Anterior cingulate cortex (tissue), 58 donors: ENCODE measurements at regions not wholly inside any gene's neighbourhood (a gene's known extent, or its start where the extent isn't known, plus 50 kb on each side); places are given as distances from the start of the nearest gene placed in this dataset.

Experiments used
- DNase-seq, 58 donors: peaks; one replicate each; lab custom pipeline; 2025; lab: John Stamatoyannopoulos, UW

GRCh38 chr1:71269179-71269578 lies 188.3 kb upstream of the ZRANB2 start:
- DNase-seq: no peak

DNA sequence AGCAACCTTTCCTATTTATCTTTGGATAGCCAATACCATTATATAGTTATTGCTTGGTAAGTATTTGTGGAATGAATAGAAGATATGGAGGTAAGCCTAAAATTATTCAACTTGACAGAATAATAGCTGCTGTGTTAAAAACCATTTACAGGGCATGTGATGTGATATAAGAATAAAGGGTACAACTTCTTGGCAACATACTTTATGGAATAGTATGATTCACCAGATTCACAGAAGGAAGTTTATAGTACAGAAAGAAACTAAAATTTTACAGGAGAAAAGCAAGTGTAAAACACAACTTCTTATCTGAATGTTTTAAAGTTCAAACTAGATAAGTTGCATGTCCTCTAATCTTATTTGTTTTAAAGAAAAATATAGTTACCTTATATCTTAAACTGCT lies 186.4 kb upstream of the ZRANB2 start:
- no peak for DNase-seq

- no peak for DNase-seq
Observed at GRCh38 chr1:71264039-71264438, 183.2 kb upstream of the ZRANB2 start.

DNA sequence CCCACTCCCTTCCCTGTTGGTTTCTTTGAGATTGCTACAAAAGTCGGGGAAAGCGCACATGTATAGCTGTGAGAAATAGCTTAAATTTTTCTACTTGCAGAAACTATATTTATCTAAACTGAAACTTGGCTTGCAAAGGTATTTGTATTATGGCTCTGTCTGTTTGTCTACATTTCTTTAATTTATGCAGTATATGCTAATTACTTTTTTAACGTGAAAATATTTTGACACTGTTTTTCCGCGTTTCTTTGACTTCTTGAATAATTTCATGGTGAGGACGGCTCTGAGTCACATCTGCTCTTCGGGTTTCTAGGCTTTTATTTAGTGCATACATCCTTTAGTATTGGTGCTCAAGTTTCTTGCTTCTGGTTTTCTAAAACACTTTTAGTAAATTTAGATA lies 182.1 kb upstream of the ZRANB2 start:
- DNase-seq: no peak

DNA sequence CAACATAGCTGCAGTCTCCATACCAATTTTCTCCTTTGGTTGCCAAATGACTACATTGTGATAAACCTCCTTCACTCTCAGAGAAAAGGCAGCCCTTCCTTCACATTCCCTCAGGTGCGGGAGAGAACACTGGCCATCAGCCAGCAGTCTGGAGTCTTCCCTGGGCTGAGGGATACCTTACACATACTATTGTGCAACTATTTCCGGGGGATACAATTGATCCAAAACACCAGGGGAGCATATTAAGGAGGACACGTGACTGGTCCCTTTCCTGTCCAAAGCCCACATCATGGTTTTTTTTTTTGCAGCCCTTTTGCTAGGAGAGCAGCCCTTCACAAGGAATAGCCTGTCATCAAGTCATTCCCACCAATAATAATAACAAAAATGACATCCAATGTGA lies 172.1 kb upstream of the ZRANB2 start:
- no peak for DNase-seq

DNA sequence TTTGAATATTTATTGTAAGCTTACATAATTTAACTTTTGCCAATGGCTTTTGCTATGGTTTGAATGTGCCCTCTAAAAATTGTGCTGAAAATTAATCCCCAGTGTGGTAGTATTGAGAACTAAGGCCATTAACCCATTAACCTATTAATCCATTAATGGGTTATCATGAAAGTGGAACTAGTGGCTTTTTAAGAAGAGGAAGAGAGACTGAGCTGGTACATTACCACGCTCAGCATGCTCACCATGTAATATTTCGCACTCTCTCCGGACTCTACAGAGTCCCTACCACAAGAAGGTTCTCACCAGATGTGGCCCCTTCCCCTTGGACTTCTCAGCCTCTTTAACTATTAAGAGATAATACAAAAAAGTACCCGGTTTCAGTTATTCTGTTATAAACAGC lies 164.4 kb upstream of the ZRANB2 start:
- DNase-seq: no peak

GRCh38 chr1:71242239-71242638 lies 161.4 kb upstream of the ZRANB2 start:
- DNase-seq: no peak

DNA sequence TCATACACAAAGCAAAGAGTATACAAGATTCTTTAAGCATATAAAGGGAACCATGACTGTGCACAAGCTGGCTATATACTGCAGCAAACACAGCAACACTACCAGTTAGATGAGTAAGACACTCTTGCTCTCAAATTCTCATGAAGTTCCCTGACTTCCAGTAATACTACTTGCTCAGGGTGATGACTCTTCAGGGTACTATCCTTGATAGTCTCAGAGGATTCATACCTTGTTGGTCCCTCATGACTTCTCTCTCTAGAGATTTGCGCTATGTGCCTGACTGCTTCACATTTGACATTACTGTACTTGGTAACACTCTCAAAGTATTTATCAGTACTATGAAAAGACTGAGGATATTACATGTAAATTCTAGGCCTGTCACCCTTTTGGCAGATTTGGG lies 159.8 kb upstream of the ZRANB2 start:
- no peak for DNase-seq

- DNase-seq: no peak
Observed at GRCh38 chr1:71236503-71236902, 155.7 kb upstream of the ZRANB2 start.

GRCh38 chr1:71233645-71234044 lies 152.8 kb upstream of the ZRANB2 start:
- no peak for DNase-seq

GRCh38 chr1:71232786-71233185 lies 152.0 kb upstream of the ZRANB2 start:
- no peak for DNase-seq

- no peak for DNase-seq
Observed at GRCh38 chr1:71232166-71232763, 151.4 kb upstream of the ZRANB2 start.

- no peak for DNase-seq
Observed at GRCh38 chr1:71231751-71232150, 150.9 kb upstream of the ZRANB2 start.

DNA sequence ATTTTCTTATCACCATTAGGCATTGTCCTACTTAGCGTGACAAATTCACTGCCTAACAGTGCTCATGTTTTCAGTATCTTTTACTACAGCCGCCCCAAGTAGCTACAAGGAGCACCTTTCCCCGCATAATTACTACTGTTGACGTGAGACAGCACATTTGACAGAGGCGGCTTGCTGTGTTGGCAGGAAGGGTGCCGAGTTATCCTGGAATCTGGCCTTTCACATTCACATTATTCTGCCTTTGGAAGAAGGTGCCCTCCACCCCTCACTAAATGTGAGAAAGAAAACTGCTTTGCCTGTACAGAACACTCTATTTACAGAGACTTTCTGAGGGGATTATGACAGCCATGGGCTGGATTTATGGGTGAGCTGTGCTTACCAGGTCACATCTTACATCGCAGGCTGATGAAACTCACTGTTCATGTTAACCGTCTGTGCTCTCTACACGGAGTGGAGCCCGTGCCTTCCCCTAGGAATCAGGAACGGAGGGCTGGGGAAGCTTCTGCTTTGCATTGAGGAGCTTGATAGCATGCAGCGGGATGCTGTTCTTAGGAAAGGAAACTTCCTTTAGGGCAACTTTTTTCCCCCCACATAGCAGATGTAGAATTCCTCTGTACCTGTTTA lies 148.0 kb upstream of the ZRANB2 start:
- DNase-seq: no peak

GRCh38 chr1:71228241-71228640 lies 147.4 kb upstream of the ZRANB2 start:
- DNase-seq: peak in 3 of 58 donors; percentile 1 to 22 (median 6)

GRCh38 chr1:71224741-71225377 lies 144.0 kb upstream of the ZRANB2 start:
- peak in 2 of 58 donors; percentile 2 to 8 for DNase-seq

GRCh38 chr1:71223641-71224340 lies 143.0 kb upstream of the ZRANB2 start:
- peak in 2 of 58 donors; percentile 15 to 48 for DNase-seq

DNA sequence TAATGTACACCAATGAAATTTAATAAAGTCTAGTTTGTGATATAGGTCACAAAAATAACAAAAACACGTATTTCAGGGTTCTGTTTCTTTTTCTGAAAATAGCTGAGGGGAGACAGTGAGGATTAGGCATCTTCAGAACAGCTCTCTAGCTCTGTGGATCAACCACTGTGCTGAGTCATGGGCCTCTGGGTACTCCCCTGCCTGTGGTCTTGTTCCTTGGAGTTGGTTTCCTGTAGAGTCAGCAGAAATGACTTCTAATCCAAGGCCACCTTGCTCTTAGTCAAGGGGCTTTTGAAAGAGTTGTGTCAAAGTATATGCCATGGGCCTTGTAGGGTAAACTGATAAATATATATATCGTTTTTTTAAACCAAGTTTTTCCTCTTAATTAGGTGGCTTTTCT lies 141.8 kb upstream of the ZRANB2 start:
- no peak for DNase-seq

GRCh38 chr1:71210718-71211117 lies 129.9 kb upstream of the ZRANB2 start:
- no peak for DNase-seq

DNA sequence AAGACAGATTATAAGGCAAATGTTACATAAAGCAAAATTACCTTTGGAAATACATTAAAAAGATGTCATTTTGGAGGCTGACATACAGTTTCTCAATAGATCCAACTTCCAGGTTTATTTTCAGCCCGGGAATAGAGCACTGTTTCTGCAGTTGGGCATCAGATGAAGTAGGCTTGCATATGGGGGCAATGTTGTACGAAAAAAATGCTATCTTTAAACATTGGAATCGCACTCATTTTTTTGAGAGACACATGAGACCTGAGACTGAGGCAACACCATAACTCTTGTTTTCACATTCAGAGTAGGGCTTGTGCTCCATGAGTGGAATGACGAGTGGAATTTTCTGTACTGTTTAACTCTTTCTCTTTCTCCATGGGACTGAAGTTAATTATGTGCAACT lies 122.4 kb upstream of the ZRANB2 start:
- DNase-seq: no peak

DNA sequence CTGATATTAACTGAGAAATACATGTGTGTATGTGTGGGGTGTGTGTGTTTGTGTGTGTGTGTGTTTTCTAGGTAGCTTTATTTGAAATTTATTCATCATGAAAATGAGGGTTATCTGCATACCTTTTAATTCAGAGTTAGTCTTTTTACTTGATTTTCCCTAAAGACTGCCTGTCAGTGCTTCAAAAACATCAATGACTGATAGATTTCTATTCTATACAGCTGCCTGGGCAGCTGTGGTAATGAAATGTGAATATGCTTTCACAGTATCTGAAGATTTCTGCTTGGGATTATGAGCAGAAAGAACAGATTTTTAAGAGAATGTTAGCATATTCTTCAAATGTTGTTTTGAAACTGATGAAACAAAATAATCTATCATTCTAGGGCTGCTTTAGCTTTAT lies 119.7 kb upstream of the ZRANB2 start:
- no peak for DNase-seq

DNA sequence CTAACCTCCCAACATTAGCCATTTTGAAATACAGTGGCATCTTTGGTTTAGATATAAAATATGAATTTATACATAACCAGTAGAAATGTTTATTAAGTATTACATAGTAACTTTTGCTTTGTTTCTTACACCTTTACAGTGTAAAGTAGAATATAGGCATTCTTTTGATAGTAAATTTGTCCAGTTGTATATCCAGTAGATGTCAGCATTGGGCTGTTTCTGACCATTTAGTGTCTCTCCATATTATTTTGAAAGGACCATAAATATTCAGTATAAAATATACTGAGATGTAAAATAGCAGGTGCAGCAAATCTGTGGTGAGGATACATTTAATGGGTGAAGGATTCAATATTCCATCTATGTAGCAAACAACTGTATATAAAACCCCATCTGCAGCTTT lies 115.8 kb upstream of the ZRANB2 start:
- DNase-seq: peak in 1 of 58 donors; percentile 14
